Gastroesophageal sphincter (tissue), 3 donors: ENCODE measurements at regions not wholly inside any gene's neighbourhood (a gene's known extent, or its start where the extent isn't known, plus 50 kb on each side); places are given as distances from the start of the nearest gene placed in this dataset.

Source experiments
- EP300 ChIP-seq: sonication (generic); formaldehyde crosslinking; IDR thresholded peaks from one replicate; pipeline ENCODE4 v1.6.1; 2017; ENCODE audit warnings: antibody characterized with exemption, mild to moderate bottlenecking
- POLR2A ChIP-seq, 2 donors: fragments of 450-650 bp; IDR thresholded peaks; one replicate each; pipeline ENCODE4 v1.6.1; 2017; ENCODE audit warnings: antibody characterized with exemption in 2 of 2, mild to moderate bottlenecking in 2 of 2, moderate library complexity in 1 of 2
- POLR2AphosphoS5 ChIP-seq: sonication (generic); formaldehyde crosslinking; IDR thresholded peaks from one replicate; pipeline ENCODE4 v1.6.1; 2017; ENCODE audit warnings: antibody characterized with exemption
- TF ChIP-seq, protein P1 (sequence below), 4 experiments: fragments of 200-600 bp in 2 of 4; fragments of 450-650 bp in 2 of 4; sonication (generic) in 1 of 4; IDR thresholded peaks; one replicate each; pipeline ENCODE4 v1.5.1; 2017 to 2019; ENCODE audit warnings: antibody characterized with exemption in 4 of 4, mild to moderate bottlenecking in 2 of 4, moderate library complexity in 2 of 4

DNA sequence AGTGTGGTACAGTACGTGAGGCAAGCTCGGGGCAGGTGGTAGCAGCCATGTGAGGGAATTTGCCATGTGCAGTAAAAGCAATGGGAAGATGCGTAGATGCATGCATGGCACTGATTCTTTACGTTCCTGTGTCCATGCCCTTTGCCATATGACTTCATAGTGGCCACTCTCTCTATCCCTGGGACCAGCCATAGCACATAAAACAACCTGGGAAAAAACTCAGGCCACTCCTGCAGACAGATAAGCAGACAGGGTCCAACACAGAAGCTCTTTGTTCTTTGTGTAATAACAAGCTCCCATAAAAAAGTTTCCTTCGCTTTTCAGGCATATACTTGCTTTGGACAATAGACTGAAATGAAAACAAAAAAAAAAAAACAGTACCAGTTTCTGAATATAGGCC, 622.4 kb upstream of the POM121L12 start:
- no peak for TF ChIP-seq EP300
- TF ChIP-seq, protein P1, sequence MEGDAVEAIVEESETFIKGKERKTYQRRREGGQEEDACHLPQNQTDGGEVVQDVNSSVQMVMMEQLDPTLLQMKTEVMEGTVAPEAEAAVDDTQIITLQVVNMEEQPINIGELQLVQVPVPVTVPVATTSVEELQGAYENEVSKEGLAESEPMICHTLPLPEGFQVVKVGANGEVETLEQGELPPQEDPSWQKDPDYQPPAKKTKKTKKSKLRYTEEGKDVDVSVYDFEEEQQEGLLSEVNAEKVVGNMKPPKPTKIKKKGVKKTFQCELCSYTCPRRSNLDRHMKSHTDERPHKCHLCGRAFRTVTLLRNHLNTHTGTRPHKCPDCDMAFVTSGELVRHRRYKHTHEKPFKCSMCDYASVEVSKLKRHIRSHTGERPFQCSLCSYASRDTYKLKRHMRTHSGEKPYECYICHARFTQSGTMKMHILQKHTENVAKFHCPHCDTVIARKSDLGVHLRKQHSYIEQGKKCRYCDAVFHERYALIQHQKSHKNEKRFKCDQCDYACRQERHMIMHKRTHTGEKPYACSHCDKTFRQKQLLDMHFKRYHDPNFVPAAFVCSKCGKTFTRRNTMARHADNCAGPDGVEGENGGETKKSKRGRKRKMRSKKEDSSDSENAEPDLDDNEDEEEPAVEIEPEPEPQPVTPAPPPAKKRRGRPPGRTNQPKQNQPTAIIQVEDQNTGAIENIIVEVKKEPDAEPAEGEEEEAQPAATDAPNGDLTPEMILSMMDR (IDR thresholded peaks at IDR 0.05): no peak
- no peak for TF ChIP-seq POLR2A (IDR thresholded peaks at IDR 0.05)
- TF ChIP-seq POLR2AphosphoS5: no peak
